SJCRH30 (cell line): ENCODE measurements at regions not wholly inside any gene's neighbourhood (a gene's known extent, or its start where the extent isn't known, plus 50 kb on each side); places are given as distances from the start of the nearest gene placed in this dataset.

ENCODE experiments used
- DNase-seq, 2 experiments: peaks; one replicate each; pipeline ENCODE4 v3.0.0-alpha.2; 2015 to 2020
- H3K27ac ChIP-seq: fragments of 250-450 bp; sonication (Bioruptor Pico); 2 replicates; pipeline ENCODE4 v1.5.1; 2020; ENCODE audit warnings: mild to moderate bottlenecking, moderate library complexity
- H3K27me3 ChIP-seq: fragments of 250-450 bp; sonication (Bioruptor Pico); 2 replicates; pipeline ENCODE4 v1.5.1; 2020; ENCODE audit warnings: mild to moderate bottlenecking, moderate library complexity
- H3K36me3 ChIP-seq: fragments of 250-450 bp; sonication (Bioruptor Pico); 2 replicates; pipeline ENCODE4 v1.5.1; 2020; ENCODE audit warnings: mild to moderate bottlenecking, moderate library complexity
- H3K4me1 ChIP-seq: fragments of 250-450 bp; sonication (Bioruptor Pico); 2 replicates; pipeline ENCODE4 v1.5.1; 2020; ENCODE audit warnings: mild to moderate bottlenecking, moderate library complexity
- H3K4me3 ChIP-seq: fragments of 250-450 bp; sonication (Bioruptor Pico); 2 replicates; pipeline ENCODE4 v1.5.1; 2020; ENCODE audit warnings: mild to moderate bottlenecking, moderate library complexity
- H3K9me3 ChIP-seq: fragments of 250-450 bp; sonication (Bioruptor Pico); replicated peaks from 2 replicates; pipeline ENCODE4 v1.5.1; 2020; ENCODE audit warnings: mild to moderate bottlenecking, moderate library complexity

- no peak for DNase-seq
- Histone ChIP-seq H3K27ac (no peak overlapping the region), H3K9me3 (no peaks in the 10 kb centered on the region), H3K4me3 (no peak overlapping the region), H3K27me3 (no peaks in the 10 kb centered on the region), H3K4me1 (no peaks in the 10 kb centered on the region), H3K36me3 (no peaks in the 10 kb centered on the region)
These were observed 321.8 kb upstream of the HSF2 start for GRCh38 chr6:122077603-122078002.

GRCh38 chr6:122078481-122078880, 321.0 kb upstream of the HSF2 start:
- H3K36me3 ChIP-seq: no peaks in the 10 kb centered on the region
- H3K27ac ChIP-seq: no peak overlapping the region
- no peak for DNase-seq
- no peaks in the 10 kb centered on the region for H3K27me3 ChIP-seq
- no peak overlapping the region for H3K4me3 ChIP-seq
- no peaks in the 10 kb centered on the region for H3K9me3 ChIP-seq
- no peaks in the 10 kb centered on the region for H3K4me1 ChIP-seq

- no peak for DNase-seq
- no peaks in the 10 kb centered on the region for H3K4me1 ChIP-seq
- no peak overlapping the region for H3K27ac ChIP-seq
- H3K4me3 ChIP-seq: no peak overlapping the region
- H3K9me3 ChIP-seq: no peaks in the 10 kb centered on the region
- no peaks in the 10 kb centered on the region for H3K36me3 ChIP-seq
- no peaks in the 10 kb centered on the region for H3K27me3 ChIP-seq
These were observed 319.5 kb upstream of the HSF2 start for GRCh38 chr6:122079916-122080315.

- H3K4me3 ChIP-seq: no peak overlapping the region
- DNase-seq: no peak
- no peaks in the 10 kb centered on the region for H3K4me1 ChIP-seq
- H3K27me3 ChIP-seq: no peaks in the 10 kb centered on the region
- H3K9me3 ChIP-seq: no peaks in the 10 kb centered on the region
- H3K36me3 ChIP-seq: no peaks in the 10 kb centered on the region
- no peak overlapping the region for H3K27ac ChIP-seq
These were observed 317.5 kb upstream of the HSF2 start for GRCh38 chr6:122081921-122082320.

GRCh38 chr6:122082370-122082769, 317.1 kb upstream of the HSF2 start:
- no peaks in the 10 kb centered on the region for H3K4me1 ChIP-seq
- no peak overlapping the region for H3K4me3 ChIP-seq
- H3K27me3 ChIP-seq: no peaks in the 10 kb centered on the region
- H3K9me3 ChIP-seq: no peaks in the 10 kb centered on the region
- DNase-seq: no peak
- H3K36me3 ChIP-seq: no peaks in the 10 kb centered on the region
- H3K27ac ChIP-seq: no peak overlapping the region

- H3K27me3 ChIP-seq: no peaks in the 10 kb centered on the region
- no peak overlapping the region for H3K27ac ChIP-seq
- H3K9me3 ChIP-seq: no peaks in the 10 kb centered on the region
- DNase-seq: no peak
- no peaks in the 10 kb centered on the region for H3K4me1 ChIP-seq
- no peak overlapping the region for H3K4me3 ChIP-seq
- H3K36me3 ChIP-seq: no peaks in the 10 kb centered on the region
These were observed 307.1 kb upstream of the HSF2 start for GRCh38 chr6:122092366-122092765.

GRCh38 chr6:122098201-122098678, 301.2 kb upstream of the HSF2 start:
- DNase-seq: no peak

GRCh38 chr6:122102026-122102425, 297.4 kb upstream of the HSF2 start:
- Histone ChIP-seq H3K36me3 (no peaks in the 10 kb centered on the region), H3K4me1 (no peaks in the 10 kb centered on the region), H3K27ac (no peak overlapping the region), H3K9me3 (no peaks in the 10 kb centered on the region), H3K27me3 (no peaks in the 10 kb centered on the region), H3K4me3 (no peak overlapping the region)
- DNase-seq: no peak

More at GRCh38 chr6:122098201-122098678, 301.2 kb upstream of the HSF2 start:
- H3K4me1 ChIP-seq: no peaks in the 10 kb centered on the region
- no peaks in the 10 kb centered on the region for H3K27me3 ChIP-seq
- H3K36me3 ChIP-seq: no peaks in the 10 kb centered on the region
- no peak overlapping the region for H3K4me3 ChIP-seq
- H3K9me3 ChIP-seq: no peaks in the 10 kb centered on the region
- no peak overlapping the region for H3K27ac ChIP-seq

- H3K27me3 ChIP-seq: no peaks in the 10 kb centered on the region
These were observed 292.1 kb upstream of the HSF2 start for GRCh38 chr6:122107256-122107852.

GRCh38 chr6:122109075-122109474, 290.4 kb upstream of the HSF2 start:
- Histone ChIP-seq H3K4me3 (no peak overlapping the region), H3K27me3 (no peaks in the 10 kb centered on the region), H3K4me1 (no peaks in the 10 kb centered on the region), H3K27ac (no peak overlapping the region), H3K9me3 (no peaks in the 10 kb centered on the region), H3K36me3 (no peaks in the 10 kb centered on the region)
- no peak for DNase-seq

More at GRCh38 chr6:122107256-122107852, 292.1 kb upstream of the HSF2 start:
- no peaks in the 10 kb centered on the region for H3K4me1 ChIP-seq
- no peaks in the 10 kb centered on the region for H3K9me3 ChIP-seq
- no peak for DNase-seq
- H3K27ac ChIP-seq: no peak overlapping the region
- H3K36me3 ChIP-seq: no peaks in the 10 kb centered on the region
- H3K4me3 ChIP-seq: no peak overlapping the region

- Histone ChIP-seq H3K4me3 (no peak overlapping the region), H3K4me1 (no peaks in the 10 kb centered on the region), H3K27me3 (no peaks in the 10 kb centered on the region), H3K27ac (no peak overlapping the region), H3K36me3 (no peaks in the 10 kb centered on the region), H3K9me3 (no peaks in the 10 kb centered on the region)
- DNase-seq: no peak
These were observed 284.7 kb upstream of the HSF2 start for GRCh38 chr6:122114717-122115116.

- Histone ChIP-seq H3K27ac (no peak overlapping the region), H3K4me1 (no peaks in the 10 kb centered on the region), H3K36me3 (no peaks in the 10 kb centered on the region), H3K4me3 (no peak overlapping the region), H3K27me3 (no peaks in the 10 kb centered on the region), H3K9me3 (no peaks in the 10 kb centered on the region)
- DNase-seq: no peak
These were observed 283.2 kb upstream of the HSF2 start for GRCh38 chr6:122116119-122116834.

GRCh38 chr6:122116835-122117627, 282.4 kb upstream of the HSF2 start:
- H3K4me3 ChIP-seq: no peak overlapping the region
- DNase-seq: no peak
- no peaks in the 10 kb centered on the region for H3K36me3 ChIP-seq
- no peaks in the 10 kb centered on the region for H3K4me1 ChIP-seq
- no peaks in the 10 kb centered on the region for H3K9me3 ChIP-seq
- no peak overlapping the region for H3K27ac ChIP-seq
- H3K27me3 ChIP-seq: no peaks in the 10 kb centered on the region

- no peaks in the 10 kb centered on the region for H3K4me1 ChIP-seq
- no peaks in the 10 kb centered on the region for H3K36me3 ChIP-seq
- H3K4me3 ChIP-seq: no peak overlapping the region
- H3K27me3 ChIP-seq: no peaks in the 10 kb centered on the region
- H3K27ac ChIP-seq: no peak overlapping the region
- no peak for DNase-seq
- no peaks in the 10 kb centered on the region for H3K9me3 ChIP-seq
These were observed 280.4 kb upstream of the HSF2 start for GRCh38 chr6:122118945-122119506.

- Histone ChIP-seq H3K27ac (no peak overlapping the region), H3K9me3 (no peaks in the 10 kb centered on the region), H3K4me3 (no peak overlapping the region), H3K27me3 (no peaks in the 10 kb centered on the region), H3K36me3 (no peaks in the 10 kb centered on the region), H3K4me1 (no peaks in the 10 kb centered on the region)
- DNase-seq: no peak
These were observed 277.2 kb upstream of the HSF2 start for GRCh38 chr6:122122202-122122601.
